GM19452 (cell line): ENCODE measurements at regions not wholly inside any gene's neighbourhood (a gene's known extent, or its start where the extent isn't known, plus 50 kb on each side); places are given as distances from the start of the nearest gene placed in this dataset.

ENCODE experiments used
- ATAC-seq: cut with Tn5 transposase; IDR thresholded peaks from one replicate; pipeline ENCODE4 v1.9.1; 2021; ENCODE audit not compliant: unreplicated experiment

GRCh38 chr4:138927072-138927471 is 88.5 kb upstream of the NOCT start:
- no peak for ATAC-seq

- ATAC-seq, result no peak
These were observed 90.1 kb upstream of the NOCT start for GRCh38 chr4:138925495-138925894.

- no peak for ATAC-seq
These were observed 96.3 kb upstream of the NOCT start for GRCh38 chr4:138919094-138919936.

- ATAC-seq, result no peak
These were observed 97.3 kb upstream of the NOCT start for GRCh38 chr4:138918169-138918869.

- no peak for ATAC-seq
These were observed 98.8 kb upstream of the NOCT start for GRCh38 chr4:138916763-138917162.

GRCh38 chr4:138915756-138916155 is 99.8 kb upstream of the NOCT start:
- ATAC-seq, result no peak

- ATAC-seq, result no peak
These were observed 102.8 kb upstream of the NOCT start for GRCh38 chr4:138912704-138913340.

- no peak for ATAC-seq
These were observed 103.5 kb upstream of the NOCT start for GRCh38 chr4:138911909-138912703.

GRCh38 chr4:138910914-138911336 is 104.7 kb upstream of the NOCT start:
- ATAC-seq, result no peak

GRCh38 chr4:138910195-138910913 is 105.2 kb upstream of the NOCT start:
- ATAC-seq, result no peak

GRCh38 chr4:138909587-138909986 is 106.0 kb upstream of the NOCT start:
- ATAC-seq, result no peak

- no peak for ATAC-seq
These were observed 107.4 kb upstream of the NOCT start for GRCh38 chr4:138908134-138908533.

GRCh38 chr4:138907174-138907573 is 108.4 kb upstream of the NOCT start:
- no peak for ATAC-seq

- no peak for ATAC-seq
These were observed 110.8 kb upstream of the NOCT start for GRCh38 chr4:138904793-138905192.

GRCh38 chr4:138903185-138903584 is 112.4 kb upstream of the NOCT start:
- ATAC-seq, result no peak

GRCh38 chr4:138902705-138903104 is 112.9 kb upstream of the NOCT start:
- ATAC-seq, result no peak

GRCh38 chr4:138901177-138901576 is 114.4 kb upstream of the NOCT start:
- ATAC-seq, result no peak

- no peak for ATAC-seq
These were observed 115.6 kb upstream of the NOCT start for GRCh38 chr4:138899999-138900398.

GRCh38 chr4:138898282-138898681 is 117.3 kb upstream of the NOCT start:
- no peak for ATAC-seq

- ATAC-seq, result no peak
These were observed 117.8 kb upstream of the NOCT start for GRCh38 chr4:138897811-138898226.
